ENCODE measurements at regions not wholly inside any gene's neighbourhood (a gene's known extent, or its start where the extent isn't known, plus 50 kb on each side); places are given as distances from the start of the nearest gene placed in this dataset.
A peak's percentile ranks its signal among the peaks of the same experiment; 100 is the strongest.
"Not testable (repeated sequence)": the region's sequence is repeated elsewhere in the genome, so short reads cannot be mapped to it uniquely, and the experiment has no call there.

DNA sequence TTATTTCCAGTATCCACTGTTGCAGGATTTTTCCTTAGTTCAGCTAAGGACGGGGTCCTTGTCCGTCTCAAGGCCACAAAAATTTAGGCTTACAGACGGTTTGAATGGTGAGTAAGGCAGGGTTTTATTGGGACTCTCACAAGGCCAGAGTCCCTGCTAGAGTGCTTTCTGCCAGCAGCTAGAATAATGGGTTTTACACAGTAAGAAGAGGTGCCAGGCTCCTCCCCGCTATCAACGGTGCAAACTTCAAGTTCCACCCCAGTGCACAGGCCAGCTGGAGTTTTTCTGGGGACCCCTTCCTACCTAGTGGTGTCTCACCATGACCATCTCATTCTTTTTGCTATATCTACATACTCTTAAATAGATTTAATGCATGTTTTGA, 198.5 kb upstream of the KCTD7 start:
- Mint-ChIP-seq H3K4me3 (no peak overlapping the region), H3K27ac (no peak overlapping the region), H3K9me3 (no peaks in the 10 kb centered on the region), H3K4me1 (ENCODE audit: low read depth) (peaks cover 13% of the 10 kb centered on the region), H3K27me3 (ENCODE audit: insufficient read depth) (no peaks in the 10 kb centered on the region), H3K36me3 (ENCODE audit: low read depth) (no peaks in the 10 kb centered on the region; the same call in 1 of the 2 replicates)
- DNase-seq, result no peak
- no peak for TF ChIP-seq CTCF (IDR thresholded peaks at IDR 0.05)

- not testable (repeated sequence) for H3K9me3 Mint-ChIP-seq; H3K36me3 Mint-ChIP-seq (ENCODE audit: low read depth); DNase-seq; H3K4me3 Mint-ChIP-seq; H3K27me3 Mint-ChIP-seq (ENCODE audit: insufficient read depth)
- peak overlapping the region; percentile 9; the same call in 1 of the 2 replicates for H3K27ac Mint-ChIP-seq
- H3K4me1 Mint-ChIP-seq (ENCODE audit: low read depth), result peaks cover 17% of the 10 kb centered on the region
These were observed 189.8 kb upstream of the KCTD7 start for GRCh38 chr7:66438703-66439405.

- Mint-ChIP-seq H3K4me1 (ENCODE audit: low read depth) (peaks cover 25% of the 10 kb centered on the region), H3K27me3 (ENCODE audit: insufficient read depth) (no peaks in the 10 kb centered on the region), H3K36me3 (ENCODE audit: low read depth) (no peaks in the 10 kb centered on the region), H3K27ac (no peak overlapping the region), H3K4me3 (no peak overlapping the region), H3K9me3 (no peaks in the 10 kb centered on the region)
- no peak for TF ChIP-seq CTCF (IDR thresholded peaks at IDR 0.05)
- no peak for DNase-seq
These were observed 186.3 kb upstream of the KCTD7 start for GRCh38 chr7:66442385-66442784.

DNA sequence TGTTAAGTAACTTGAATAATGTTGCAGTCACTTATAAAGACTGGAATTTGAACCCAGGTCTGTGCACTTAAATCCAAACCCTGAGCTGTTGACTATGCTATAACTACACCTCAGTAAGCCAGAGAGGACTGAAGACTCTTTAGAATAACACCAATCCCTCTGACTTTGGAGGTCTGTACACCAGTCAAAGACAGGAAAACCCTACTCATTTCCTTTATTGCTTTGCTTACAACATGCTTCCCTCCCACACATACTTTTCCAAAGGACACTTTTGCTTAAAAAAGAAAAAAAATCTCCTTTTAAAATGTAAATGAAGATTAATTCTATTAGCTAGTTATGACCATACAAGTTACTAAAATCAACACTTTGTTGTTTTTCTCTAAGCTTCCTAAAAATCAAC, 184.7 kb upstream of the KCTD7 start:
- H3K4me1 Mint-ChIP-seq (ENCODE audit: low read depth), result peaks cover 21% of the 10 kb centered on the region
- H3K4me3 Mint-ChIP-seq, result no peak overlapping the region
- H3K27me3 Mint-ChIP-seq (ENCODE audit: insufficient read depth), result no peaks in the 10 kb centered on the region
- no peak for TF ChIP-seq CTCF (IDR thresholded peaks at IDR 0.05)
- no peak overlapping the region for H3K27ac Mint-ChIP-seq
- no peaks in the 10 kb centered on the region for H3K9me3 Mint-ChIP-seq
- H3K36me3 Mint-ChIP-seq (ENCODE audit: low read depth), result no peaks in the 10 kb centered on the region
- no peak for DNase-seq

- H3K27me3 Mint-ChIP-seq (ENCODE audit: insufficient read depth); H3K9me3 Mint-ChIP-seq; H3K36me3 Mint-ChIP-seq (ENCODE audit: low read depth); H3K4me3 Mint-ChIP-seq: not testable (repeated sequence)
- peak; percentile 24 for DNase-seq
- H3K4me1 Mint-ChIP-seq (ENCODE audit: low read depth), result peaks cover 13% of the 10 kb centered on the region
- H3K27ac Mint-ChIP-seq, result 0 out of 2 replicates have a peak overlapping the region, but pooled peaks have one; percentile 15
These were observed 181.7 kb upstream of the KCTD7 start for GRCh38 chr7:66447007-66447406.

- not testable (repeated sequence) for DNase-seq, H3K4me3 Mint-ChIP-seq
These were observed 177.9 kb upstream of the KCTD7 start for GRCh38 chr7:66450814-66451213.

GRCh38 chr7:66451713-66452112, 177.0 kb upstream of the KCTD7 start:
- peaks cover 14% of the 10 kb centered on the region for H3K4me1 Mint-ChIP-seq (ENCODE audit: low read depth)
- not testable (repeated sequence) for H3K9me3 Mint-ChIP-seq; H3K36me3 Mint-ChIP-seq (ENCODE audit: low read depth); H3K27ac Mint-ChIP-seq; H3K27me3 Mint-ChIP-seq (ENCODE audit: insufficient read depth); DNase-seq; H3K4me3 Mint-ChIP-seq

More at GRCh38 chr7:66450814-66451213, 177.9 kb upstream of the KCTD7 start:
- not testable (repeated sequence) for H3K9me3 Mint-ChIP-seq; H3K27me3 Mint-ChIP-seq (ENCODE audit: insufficient read depth); H3K36me3 Mint-ChIP-seq (ENCODE audit: low read depth); H3K27ac Mint-ChIP-seq
- H3K4me1 Mint-ChIP-seq (ENCODE audit: low read depth), result peaks cover 16% of the 10 kb centered on the region

Data from HFFc6 (cell line).